ENCODE measurements at regions not wholly inside any gene's neighbourhood (a gene's known extent, or its start where the extent isn't known, plus 50 kb on each side); places are given as distances from the start of the nearest gene placed in this dataset.
A peak's percentile ranks its signal among the peaks of the same experiment; 100 is the strongest.

DNA sequence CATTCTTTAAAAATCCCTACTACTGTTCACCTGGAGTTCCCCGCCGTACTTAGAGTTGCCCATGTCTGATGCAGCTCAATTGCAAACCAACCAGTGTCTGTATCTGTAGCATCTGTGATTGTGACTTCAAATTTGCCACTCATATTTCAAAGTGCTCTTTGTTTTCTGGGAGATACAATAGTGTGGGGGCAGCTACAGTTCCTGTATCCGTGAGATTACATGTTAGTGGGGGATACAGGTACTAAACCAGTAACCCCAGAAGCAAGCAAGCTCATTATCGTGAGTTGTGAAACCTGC, 140.9 kb downstream of the ANKRD60 start:
- no peak for DNase-seq

DNA sequence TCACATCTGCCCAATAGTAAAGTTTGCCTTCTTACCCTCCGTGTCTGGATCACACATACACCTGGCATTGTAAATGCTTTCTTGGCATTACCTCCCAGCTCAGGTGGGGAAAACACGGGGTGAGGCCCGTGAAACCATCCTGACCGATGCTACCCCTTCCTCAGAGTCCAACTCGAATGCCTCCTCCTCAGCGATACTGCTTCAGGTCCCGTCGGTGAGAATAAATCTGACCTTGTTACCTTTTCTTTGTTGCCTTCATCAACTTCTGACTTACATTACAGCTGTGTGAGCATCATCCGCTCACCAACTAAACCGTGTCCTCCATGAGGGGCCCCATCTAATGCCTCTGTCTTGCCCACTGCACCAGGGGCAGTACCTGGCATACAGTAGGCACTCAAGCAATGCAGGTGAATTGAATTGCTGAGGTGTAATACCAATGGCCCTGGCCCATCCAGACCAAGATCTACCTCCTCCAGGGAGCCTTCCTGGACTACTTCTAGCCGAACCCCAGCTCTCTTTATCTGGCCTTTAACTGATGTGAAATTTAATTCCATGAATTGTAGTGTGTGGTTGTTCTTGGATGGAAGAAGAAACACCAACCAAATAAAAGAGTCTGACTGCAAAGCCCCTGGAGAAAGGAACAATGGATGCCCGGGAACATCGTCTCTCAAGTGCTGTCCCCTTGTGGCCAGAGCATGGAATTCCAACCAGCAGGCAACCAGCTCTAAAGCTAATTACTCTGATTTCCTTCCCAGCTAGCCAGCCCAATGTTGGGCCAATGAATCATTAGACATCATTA, 141.5 kb downstream of the ANKRD60 start:
- peak; percentile 23 for DNase-seq

DNA sequence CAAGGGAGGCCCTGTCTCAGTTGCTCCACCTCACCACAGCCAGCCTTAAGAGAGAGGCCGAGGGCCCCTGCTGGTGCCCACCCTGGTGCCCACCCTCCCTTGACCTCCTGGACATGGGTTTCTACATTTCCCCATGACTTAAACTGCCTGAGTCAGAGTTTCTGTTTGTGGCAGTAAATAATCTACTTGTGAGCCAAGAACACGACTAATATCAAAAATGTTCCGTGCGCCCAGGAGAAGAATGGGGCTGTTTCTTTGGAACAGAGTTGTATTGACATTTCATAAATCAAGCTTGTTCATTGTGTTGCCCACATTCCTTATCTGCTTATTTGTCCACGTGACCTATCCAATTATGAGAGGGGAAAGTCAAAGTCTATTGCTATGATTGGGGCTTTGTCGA, 143.5 kb downstream of the ANKRD60 start:
- DNase-seq, result no peak

DNA sequence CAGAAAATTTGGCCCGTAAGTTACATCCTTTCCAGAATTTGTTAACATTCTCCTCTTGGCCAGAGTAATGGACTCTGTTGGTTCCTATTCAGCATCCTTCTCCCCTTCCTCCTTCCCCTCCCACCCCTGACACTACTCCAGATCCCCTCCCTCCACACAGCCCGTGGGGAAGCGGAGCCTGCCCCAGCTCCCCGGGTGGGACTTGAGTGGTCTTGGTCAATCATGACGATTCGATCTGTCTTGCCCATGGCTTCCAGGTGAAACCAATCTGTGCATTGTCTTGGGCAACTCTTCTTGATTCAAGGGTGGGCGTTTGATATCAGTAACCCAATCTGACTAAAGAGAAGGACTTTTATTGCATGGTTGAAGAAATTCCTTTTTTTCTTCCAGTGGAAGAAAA, 143.9 kb downstream of the ANKRD60 start:
- DNase-seq, result no peak

DNA sequence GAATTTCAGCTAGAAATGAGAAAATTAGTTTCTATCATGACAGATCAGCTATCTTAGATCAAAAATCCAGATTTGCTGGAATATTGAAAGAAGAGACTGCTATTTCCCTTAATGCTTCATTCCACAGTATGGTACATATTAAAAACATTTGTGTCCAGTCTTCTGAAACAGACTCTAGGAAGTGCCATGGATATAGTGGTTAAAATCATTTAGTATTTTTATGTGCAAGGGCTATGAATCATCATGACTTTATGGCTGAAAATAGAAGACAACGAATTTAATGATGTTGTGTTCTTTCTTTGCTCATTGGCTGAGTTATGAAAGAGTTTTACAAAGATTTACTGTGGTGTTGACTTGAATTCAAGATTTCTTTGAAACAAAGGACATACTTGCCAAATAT, 146.6 kb downstream of the ANKRD60 start:
- DNase-seq, result no peak

DNA sequence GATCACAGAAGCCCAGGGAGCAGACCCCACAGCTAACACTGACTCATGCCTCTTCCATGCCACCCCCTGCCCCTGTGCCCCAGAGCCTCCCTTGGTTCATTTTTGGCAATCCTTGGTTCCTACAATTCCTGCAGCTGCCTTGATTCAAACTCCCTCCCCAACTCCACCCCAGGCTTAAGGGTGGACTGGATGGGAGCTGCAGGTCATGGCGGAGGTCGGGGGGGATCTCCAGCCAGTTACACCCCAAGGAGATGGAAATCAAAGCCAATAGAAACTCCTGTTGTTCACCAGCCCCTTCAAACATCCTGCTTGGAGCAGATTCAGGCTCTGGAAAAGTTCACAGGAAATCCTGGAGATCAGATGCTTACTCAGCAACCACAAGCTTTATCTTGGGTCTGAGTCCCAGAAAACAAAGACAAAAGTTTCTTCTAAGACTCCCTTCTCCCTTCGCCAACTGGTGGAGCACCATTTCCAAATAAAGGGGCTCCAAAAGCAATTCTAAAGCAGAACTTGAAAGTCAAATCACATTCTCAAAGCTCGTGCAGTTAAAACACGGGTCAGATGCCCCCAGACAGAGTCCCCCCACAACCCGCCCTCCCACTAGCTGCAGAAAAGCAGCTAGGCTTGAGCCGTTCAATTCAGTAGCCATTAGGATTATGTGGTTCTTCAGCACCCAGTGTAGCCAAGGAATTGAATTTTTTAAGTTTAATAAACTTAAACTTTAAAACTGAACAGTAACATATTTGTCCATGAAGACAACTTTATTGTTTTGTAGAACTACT, 149.5 kb downstream of the ANKRD60 start:
- DNase-seq, result no peak

DNA sequence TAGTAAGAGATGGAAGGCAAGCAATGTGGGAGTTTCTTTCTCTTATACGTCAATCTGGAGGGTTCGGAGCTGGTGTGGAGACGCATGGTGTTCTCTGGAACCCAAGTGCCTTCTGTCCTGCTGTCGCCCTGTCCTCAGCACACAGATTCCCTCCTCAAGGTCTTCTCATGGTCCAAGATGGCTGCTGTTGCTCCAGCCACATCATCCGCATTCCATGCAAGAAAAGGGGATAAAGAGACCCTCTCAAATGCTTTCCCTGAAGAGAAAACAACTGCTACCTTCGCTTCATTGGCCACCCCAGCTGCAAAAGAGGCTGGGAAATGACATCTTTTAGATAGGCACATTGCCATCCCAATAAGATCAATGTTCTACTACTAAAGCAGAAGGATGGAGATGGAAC, 151.2 kb downstream of the ANKRD60 start:
- no peak for DNase-seq

DNA sequence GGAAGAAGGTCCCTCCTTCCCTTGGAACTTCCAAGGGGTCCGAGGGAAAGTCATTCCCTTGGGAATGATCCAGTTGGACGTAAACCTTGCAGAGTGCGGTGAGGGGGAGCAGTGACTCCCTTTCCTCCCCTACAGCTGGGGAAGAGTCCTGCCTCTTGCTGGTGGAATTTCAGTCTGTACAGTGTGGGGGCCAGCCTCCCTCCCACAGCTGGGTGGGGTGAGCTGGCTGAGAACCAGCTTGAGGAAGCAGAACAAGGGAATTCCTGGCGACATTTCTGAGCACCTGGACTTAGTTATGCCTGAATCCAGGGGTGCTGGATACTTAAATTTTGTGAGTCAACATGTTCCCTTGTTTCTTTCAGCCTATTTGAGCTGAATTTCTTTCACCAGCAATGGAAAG, 152.0 kb downstream of the ANKRD60 start:
- DNase-seq, result no peak

DNA sequence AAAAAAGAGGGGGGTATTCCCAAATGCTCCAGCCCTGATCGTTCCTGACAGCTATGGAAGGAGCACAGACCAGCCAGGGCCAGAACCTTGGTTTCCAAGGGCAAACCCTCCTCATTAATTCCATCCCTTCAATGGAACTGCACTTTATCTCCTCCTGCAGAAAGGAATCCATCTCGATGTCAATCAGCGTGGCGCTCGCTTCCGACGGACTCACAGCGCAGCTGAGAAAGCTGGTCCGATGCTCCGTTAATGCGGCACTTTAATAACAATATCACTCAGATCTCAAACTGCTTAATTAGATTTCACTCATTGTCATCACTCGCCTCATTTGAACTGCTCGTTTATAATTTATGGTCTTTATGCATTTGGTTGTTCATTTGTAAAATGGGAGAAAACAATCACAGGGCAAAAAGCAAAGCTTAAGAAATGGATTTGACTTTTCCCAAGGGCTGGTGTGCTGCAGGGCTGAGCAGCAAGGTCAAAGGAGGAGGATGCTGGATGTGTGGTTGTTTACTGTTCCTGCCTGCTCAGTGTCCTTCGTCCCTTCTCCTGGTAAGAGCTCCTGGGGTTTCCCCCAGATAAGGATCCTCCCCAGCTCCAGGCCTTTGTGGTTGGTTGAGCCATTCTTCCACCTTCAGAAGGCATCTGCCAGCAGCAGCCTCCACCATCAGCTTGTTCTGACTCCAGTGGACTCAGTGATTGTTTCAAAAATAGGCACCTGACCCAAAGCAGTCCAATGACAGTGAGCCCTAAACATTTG, 152.7 kb downstream of the ANKRD60 start:
- no peak for DNase-seq

DNA sequence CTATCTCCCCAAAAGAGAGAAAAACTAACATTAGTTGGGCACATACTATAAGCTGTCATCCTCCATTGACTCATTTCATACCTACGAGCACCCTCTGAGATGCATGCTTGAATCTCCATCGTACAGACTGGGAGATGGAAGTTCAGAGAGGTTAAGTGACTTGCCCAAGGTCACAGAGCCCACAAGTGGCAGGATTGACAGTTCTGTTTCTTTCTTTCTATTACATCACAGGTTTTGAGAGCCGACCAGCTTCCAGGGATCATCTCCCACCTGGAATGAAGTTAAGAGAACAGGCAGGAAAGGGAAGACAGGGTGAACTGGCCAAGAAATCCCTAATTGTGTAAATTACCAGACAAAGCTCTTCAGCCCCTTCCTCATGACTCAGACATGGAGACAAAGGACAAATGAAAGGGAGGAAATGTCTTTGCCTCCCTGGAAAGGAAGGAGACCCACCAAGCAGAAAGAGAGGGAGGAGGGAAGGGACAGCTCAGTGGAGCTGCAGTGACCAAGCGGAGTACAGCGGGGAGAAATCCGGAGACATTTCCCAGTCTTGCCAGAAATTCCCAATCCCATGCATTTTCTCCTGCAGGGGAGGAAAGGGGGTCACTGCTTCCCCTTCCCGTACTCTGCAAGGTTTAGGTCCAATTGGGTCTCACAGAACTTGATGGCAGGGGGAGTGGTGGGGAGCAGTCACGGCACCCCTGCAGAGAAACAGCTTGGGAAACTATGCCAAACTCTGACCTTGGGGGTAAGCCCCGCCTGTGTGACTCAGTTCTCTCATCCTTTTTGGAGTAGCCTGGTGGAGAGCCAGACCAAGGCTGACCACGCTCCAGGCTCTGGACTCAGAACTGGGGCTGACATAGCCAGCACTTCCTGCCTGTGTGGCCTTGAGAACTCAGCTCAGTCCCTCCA, 154.3 kb downstream of the ANKRD60 start:
- no peak for DNase-seq

DNA sequence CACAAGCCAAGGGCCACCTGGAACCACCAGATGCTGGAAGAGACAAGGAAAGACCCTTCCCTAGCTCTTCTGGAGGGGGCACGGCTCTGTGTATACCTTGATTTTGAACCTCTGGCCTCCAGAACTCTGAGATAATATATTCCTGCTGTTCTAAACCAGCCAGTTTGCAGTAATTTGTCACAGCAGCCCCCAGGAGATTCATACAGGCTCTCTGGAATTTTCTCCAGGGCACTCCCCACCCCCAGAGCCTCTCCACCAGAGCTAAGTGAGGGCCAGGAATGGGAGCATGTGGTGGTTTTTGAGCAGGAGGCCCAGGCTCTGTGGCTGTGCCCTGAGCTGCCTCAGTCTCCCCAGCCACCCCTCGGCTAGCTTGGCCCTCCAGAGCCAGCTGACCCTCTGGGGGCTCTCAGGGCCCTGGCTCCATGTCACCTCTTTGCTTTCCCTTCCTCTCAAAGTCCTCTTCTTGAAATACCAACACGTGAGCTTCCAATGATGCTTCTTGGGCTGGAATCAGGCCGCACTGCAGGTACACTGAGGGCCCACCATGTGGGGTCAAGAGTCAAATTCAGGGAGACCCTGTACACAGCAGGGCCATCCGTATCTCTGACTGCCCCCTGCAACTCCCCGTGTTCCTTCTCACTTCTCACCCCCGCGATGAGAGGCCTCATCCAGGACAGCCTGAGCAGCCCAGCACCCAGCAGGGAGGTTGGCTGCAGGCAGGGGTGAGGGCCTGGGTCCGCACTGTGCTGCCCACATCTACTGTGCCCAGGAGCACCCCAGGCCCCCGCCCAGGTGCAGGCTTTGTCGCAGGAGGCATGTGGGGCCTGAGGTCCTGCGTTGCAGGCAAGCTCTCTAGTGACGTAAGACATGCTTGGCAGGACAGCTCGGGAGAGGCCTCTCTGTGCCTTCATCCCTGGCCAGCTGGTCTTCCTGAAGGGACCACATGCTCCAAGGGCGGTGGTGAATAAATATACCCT, 155.5 kb downstream of the ANKRD60 start:
- no peak for DNase-seq

DNA sequence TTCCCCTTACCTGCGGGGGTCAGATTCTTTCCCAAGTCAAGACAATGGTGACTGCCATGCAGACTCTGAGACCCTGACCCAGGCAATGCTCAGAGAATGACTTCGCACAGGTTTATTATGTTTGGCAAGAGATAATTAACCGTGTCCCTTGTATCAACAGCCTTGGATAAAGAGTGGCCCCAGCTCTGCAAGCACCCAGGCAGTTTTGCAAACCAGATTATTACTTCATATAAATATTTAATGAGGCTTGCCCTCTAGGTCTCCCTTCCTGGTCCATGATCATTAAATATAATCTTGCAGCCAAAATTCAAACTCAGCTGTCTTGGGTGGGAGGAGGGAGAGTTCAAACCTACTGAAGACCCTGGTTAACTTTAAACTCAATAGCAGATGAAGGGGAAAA, 156.5 kb downstream of the ANKRD60 start:
- no peak for DNase-seq

DNA sequence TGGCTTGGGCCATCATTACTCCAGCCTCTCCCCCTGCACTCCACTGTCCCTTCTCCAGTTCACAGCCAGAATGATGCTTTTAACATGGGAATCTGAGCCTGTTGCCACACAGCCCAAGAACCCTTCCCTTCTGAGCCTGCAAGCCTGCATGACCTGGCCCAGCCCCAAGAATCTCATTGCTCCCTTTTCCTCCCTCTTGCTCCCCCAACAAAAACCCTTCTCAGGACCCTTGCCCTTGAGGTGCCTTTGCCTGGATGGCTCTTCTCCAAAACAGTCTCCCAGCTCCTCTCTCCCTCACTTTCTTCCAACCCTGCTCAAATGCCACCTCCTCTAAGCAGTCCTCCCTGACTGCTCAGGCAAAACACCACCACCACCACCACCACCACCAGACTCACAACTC, 157.2 kb downstream of the ANKRD60 start:
- DNase-seq, result no peak

DNA sequence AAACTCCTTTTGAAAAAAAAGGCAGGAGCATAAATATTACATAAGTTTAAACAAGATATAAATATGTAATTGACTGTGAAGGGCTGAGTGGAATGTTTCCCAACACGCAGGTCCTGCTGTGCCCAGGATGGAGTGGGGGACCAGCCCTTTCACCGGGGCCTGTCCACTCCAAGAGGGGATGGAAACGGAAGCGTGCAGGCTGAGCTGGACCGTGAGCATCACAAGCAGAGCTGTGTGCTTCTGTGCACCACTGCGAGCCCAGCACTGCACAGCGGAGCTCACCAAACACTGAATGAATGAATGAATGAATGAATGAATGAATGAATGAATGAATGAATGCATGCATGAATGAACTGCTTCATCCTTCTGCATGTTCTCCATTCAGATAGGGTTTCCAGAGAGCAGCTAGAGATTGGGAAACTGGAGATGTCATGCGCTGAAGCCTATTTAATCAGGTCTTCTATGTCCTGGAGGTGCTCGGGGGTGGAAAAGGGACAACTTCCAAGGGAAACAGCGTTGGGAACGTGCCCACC, 157.7 kb downstream of the ANKRD60 start:
- DNase-seq, result no peak

DNA sequence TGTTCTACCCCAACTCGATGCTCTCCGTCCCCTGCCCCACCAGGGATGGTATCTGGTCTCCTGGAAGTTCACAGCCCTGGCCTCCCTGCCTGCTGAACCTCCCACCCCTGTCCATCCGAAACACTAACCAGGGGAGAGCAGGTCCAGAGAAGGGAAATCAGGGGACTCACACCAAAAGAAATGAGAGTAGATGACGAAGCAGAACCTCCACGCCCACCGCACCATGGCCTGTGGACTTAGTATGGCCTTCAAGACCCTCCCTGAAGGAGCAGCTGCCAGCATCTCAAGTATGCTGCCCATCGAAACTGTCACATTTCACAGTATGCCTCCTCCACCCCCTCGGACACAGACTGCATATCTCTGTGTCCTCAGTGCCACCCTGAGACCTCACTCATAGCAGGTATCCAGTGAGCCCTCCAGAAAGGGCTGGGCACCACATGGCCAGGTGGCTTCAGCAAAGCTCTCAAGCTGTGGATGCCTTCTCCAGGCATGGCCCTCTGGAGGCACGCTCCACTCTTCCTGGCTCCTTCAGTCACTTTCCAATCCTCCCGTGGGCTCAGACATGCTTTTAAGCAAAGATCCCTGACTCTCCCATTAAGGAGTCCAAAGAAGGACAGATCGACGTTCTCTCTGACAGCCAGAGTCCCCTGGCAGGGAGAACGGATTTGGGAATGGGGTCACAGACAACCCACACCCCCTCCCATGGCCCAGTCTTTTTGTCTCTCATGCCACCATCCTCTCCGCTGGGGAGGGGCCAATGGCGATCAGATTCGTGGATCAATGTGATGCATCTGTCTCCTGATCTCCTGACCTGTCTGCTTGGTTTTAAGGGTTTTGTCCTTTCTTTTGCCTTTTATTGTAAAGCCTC, 158.4 kb downstream of the ANKRD60 start:
- DNase-seq, result no peak

DNA sequence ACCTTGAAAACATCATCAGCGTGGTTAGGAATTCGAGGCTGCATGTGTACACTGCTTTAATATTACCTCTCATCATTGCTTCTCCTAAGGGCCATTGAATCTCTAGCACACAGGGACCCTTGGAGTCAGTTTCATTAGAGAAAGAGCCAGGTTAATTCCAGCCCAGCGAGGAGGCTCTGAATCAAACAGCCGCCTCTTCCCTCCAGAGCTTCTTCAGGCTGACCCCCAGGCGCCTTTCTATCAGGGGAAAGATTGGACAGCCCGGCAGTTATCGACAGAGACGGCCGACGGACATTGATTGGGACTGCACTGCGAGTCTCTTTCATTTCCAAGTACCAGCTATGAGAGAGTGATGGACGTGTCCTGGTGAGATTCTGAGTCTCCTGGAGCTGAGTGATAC, 159.2 kb downstream of the ANKRD60 start:
- no peak for DNase-seq

DNA sequence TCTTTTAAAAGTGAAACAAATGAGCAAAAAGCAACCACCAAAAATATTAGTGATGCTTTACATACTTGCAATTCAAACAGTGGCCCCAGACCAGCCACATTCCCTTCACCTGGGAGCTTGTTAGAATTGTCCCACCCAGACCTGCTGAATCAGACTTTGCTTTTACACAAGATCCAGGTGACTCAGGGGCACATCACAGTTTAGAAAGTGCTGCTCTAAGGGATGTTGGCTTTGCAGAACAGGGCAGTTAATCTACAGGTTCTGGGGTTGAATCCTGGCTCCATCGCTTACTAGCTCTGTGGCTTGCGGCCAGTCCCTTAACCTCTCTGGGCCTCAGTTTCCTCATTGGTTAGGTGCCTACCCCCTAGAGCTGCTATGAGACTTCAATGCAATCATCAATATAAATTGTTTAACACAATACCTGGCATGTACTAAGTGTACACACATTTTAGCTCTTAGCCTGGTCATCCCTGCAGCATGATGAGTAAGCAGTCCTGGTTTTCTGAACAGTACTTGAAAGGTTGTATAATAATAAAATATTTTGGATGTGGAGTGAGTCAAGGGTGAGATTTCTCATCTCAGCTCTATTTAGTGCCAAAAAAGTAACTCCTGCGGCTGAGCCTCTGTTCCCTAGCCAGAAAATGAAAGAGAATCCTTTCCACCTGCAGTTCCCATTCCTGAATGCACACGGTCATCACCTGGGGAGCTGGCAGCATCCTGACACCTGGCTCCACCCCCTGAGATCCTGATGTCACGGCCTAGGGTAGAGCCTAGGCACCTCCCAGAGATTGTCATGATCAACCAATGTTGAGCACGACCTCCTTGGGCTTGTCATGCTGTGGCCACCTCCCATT, 162.7 kb downstream of the ANKRD60 start:
- DNase-seq, result no peak

DNA sequence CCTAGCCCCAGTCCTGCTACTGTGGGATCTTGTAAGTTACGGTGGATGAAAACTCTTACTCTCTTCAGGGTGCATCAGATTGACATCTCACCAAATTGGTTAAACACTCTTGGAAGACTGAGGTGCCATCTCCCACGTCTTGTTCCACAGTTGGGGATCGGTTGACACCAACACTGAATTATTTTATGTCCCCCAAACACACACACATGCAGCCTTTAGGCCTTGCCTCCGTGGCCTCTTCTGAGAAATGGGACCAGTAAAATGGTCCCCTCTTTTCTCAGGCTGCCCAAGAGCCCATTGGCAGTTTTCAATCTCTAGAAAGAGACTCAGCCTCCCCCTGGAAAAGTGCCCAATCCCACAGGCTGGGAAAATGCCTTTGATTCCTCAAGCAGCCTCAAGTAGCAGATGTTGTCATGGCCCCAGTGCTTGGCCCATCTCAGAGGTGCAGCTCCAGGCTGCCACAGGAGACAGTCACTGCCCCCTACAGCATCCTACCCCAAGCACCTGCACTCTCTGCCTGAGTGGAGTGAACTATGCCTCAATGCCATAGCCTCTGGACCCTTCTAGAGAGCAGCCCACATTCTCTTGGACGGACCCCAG, 163.9 kb downstream of the ANKRD60 start:
- no peak for DNase-seq

DNA sequence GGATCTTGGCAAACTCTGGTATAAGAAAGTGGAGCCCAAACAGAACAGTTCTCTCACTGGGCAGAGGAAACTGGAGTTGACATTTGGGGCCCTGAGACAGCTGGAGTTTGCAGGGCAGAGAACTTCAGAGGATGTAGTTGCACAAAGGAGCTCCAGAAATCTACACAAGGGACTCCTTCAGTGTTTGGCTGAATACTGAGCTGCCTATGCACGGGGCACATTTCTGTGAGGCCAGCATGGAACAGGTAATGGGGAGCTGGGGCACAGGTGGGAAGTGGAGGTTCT, 169.3 kb downstream of the ANKRD60 start:
- no peak for DNase-seq

Measured in NCI-H1694 (cell line).